ENCODE measurements at regions not wholly inside any gene's neighbourhood (a gene's known extent, or its start where the extent isn't known, plus 50 kb on each side); places are given as distances from the start of the nearest gene placed in this dataset.

- peaks cover 0 to 12% (median 8%) of the 10 kb centered on the region in 5 donors for H3K9me3 Mint-ChIP-seq
- H3K4me3 Mint-ChIP-seq = no peak overlapping the region
- no peaks in the 10 kb centered on the region for H3K27me3 ChIP-seq (ENCODE audit: insufficient read depth, low read length, poor library complexity, severe bottlenecking)
- H3K4me1 Mint-ChIP-seq = peaks cover 0 to 4% (median 0%) of the 10 kb centered on the region in 3 donors
- ChIA-PET POLR2A (no interaction called here), CTCF (no interaction called here)
- no peak overlapping the region for H3K27ac ChIP-seq (ENCODE audit: low read depth, low read length)
- no peaks in the 10 kb centered on the region for H3K36me3 Mint-ChIP-seq
- H3K4me1 ChIP-seq (ENCODE audit: insufficient read depth, low read length) = no peaks in the 10 kb centered on the region
- no peaks in the 10 kb centered on the region for H3K9me3 ChIP-seq (ENCODE audit: low read length)
- H3K4me3 ChIP-seq (ENCODE audit: low read length) = no peak overlapping the region
- H3K27me3 Mint-ChIP-seq = peaks cover 10 to 19% of the 10 kb centered on the region in 2 donors
- H3K36me3 ChIP-seq (ENCODE audit: insufficient read depth, low read length) = no peaks in the 10 kb centered on the region
- no peak for DNase-seq
- no peak overlapping the region for H3K27ac Mint-ChIP-seq
These were observed 55.8 kb upstream of the CTNNB1 start for GRCh38 chr3:41143421-41144031.

GRCh38 chr3:41144631-41145030, 54.7 kb upstream of the CTNNB1 start:
- CTCF ChIA-PET = no interaction called here
- H3K36me3 Mint-ChIP-seq = no peaks in the 10 kb centered on the region
- POLR2A ChIA-PET = no interaction called here

GRCh38 chr3:41148478-41148877, 50.8 kb upstream of the CTNNB1 start:
- no peaks in the 10 kb centered on the region for H3K36me3 ChIP-seq (ENCODE audit: insufficient read depth, low read length)
- CTCF ChIA-PET = no interaction called here
- no peak for DNase-seq
- no peak overlapping the region for H3K4me3 ChIP-seq (ENCODE audit: low read length)
- no peaks in the 10 kb centered on the region for H3K4me1 ChIP-seq (ENCODE audit: insufficient read depth, low read length)
- H3K27ac Mint-ChIP-seq = no peak overlapping the region
- no peak overlapping the region for H3K4me3 Mint-ChIP-seq
- POLR2A ChIA-PET = no interaction called here
- no peaks in the 10 kb centered on the region for H3K9me3 ChIP-seq (ENCODE audit: low read length)
- H3K9me3 Mint-ChIP-seq = peaks cover 0 to 12% (median 8%) of the 10 kb centered on the region in 5 donors
- no peaks in the 10 kb centered on the region for H3K27me3 ChIP-seq (ENCODE audit: insufficient read depth, low read length, poor library complexity, severe bottlenecking)
- no peaks in the 10 kb centered on the region for H3K4me1 Mint-ChIP-seq
- H3K27me3 Mint-ChIP-seq = peaks cover 5 to 7% of the 10 kb centered on the region in 2 donors
- no peak overlapping the region for H3K27ac ChIP-seq (ENCODE audit: low read depth, low read length)
- no peaks in the 10 kb centered on the region for H3K36me3 Mint-ChIP-seq

More at GRCh38 chr3:41144631-41145030, 54.7 kb upstream of the CTNNB1 start:
- Mint-ChIP-seq H3K27me3 (peaks cover 10 to 19% of the 10 kb centered on the region in 2 donors), H3K27ac (no peak overlapping the region), H3K9me3 (peaks cover 0 to 12% (median 8%) of the 10 kb centered on the region in 5 donors), H3K4me1 (no peaks in the 10 kb centered on the region), H3K4me3 (no peak overlapping the region)
- H3K27me3 ChIP-seq (ENCODE audit: insufficient read depth, low read length, poor library complexity, severe bottlenecking) = no peaks in the 10 kb centered on the region
- H3K27ac ChIP-seq (ENCODE audit: low read depth, low read length) = no peak overlapping the region
- H3K4me3 ChIP-seq (ENCODE audit: low read length) = no peak overlapping the region
- H3K9me3 ChIP-seq (ENCODE audit: low read length) = no peaks in the 10 kb centered on the region
- DNase-seq = no peak
- H3K4me1 ChIP-seq (ENCODE audit: insufficient read depth, low read length) = no peaks in the 10 kb centered on the region
- no peaks in the 10 kb centered on the region for H3K36me3 ChIP-seq (ENCODE audit: insufficient read depth, low read length)

- no peak overlapping the region for H3K4me3 ChIP-seq (ENCODE audit: low read length)
- no peaks in the 10 kb centered on the region for H3K4me1 ChIP-seq (ENCODE audit: insufficient read depth, low read length)
- H3K36me3 Mint-ChIP-seq = no peaks in the 10 kb centered on the region
- peaks cover 4 to 8% of the 10 kb centered on the region in 2 donors for H3K27me3 Mint-ChIP-seq
- H3K9me3 Mint-ChIP-seq = peaks cover 0 to 12% (median 8%) of the 10 kb centered on the region in 5 donors
- no peak overlapping the region for H3K4me3 Mint-ChIP-seq
- H3K27me3 ChIP-seq (ENCODE audit: insufficient read depth, low read length, poor library complexity, severe bottlenecking) = no peaks in the 10 kb centered on the region
- ChIA-PET CTCF (no interaction called here), POLR2A (no interaction called here)
- H3K4me1 Mint-ChIP-seq = no peaks in the 10 kb centered on the region
- no peaks in the 10 kb centered on the region for H3K36me3 ChIP-seq (ENCODE audit: insufficient read depth, low read length)
- no peak for DNase-seq
- no peaks in the 10 kb centered on the region for H3K9me3 ChIP-seq (ENCODE audit: low read length)
- H3K27ac ChIP-seq (ENCODE audit: low read depth, low read length) = no peak overlapping the region
- H3K27ac Mint-ChIP-seq = no peak overlapping the region
These were observed 50.4 kb upstream of the CTNNB1 start for GRCh38 chr3:41148901-41149300.
